DMS 273 (cell line): ENCODE measurements at regions not wholly inside any gene's neighbourhood (a gene's known extent, or its start where the extent isn't known, plus 50 kb on each side); places are given as distances from the start of the nearest gene placed in this dataset.
"Not testable (repeated sequence)": the region's sequence is repeated elsewhere in the genome, so short reads cannot be mapped to it uniquely, and the experiment has no call there.

Experiments used
- DNase-seq: peaks from one replicate; lab custom pipeline; 2025; ENCODE audit not compliant: unreplicated experiment; lab: John Stamatoyannopoulos, UW

- not testable (repeated sequence) for DNase-seq
These were observed 194.6 kb downstream of the BCL2L11 start for GRCh38 chr2:111315188-111315917.

GRCh38 chr2:111316221-111316741, 195.6 kb downstream of the BCL2L11 start:
- DNase-seq = not testable (repeated sequence)

- DNase-seq = not testable (repeated sequence)
These were observed 196.3 kb downstream of the BCL2L11 start for GRCh38 chr2:111316881-111317549.

GRCh38 chr2:111319552-111319951, 198.8 kb downstream of the BCL2L11 start:
- not testable (repeated sequence) for DNase-seq

GRCh38 chr2:111320264-111320663, 199.6 kb downstream of the BCL2L11 start:
- DNase-seq = not testable (repeated sequence)

GRCh38 chr2:111320965-111321364, 200.3 kb downstream of the BCL2L11 start:
- DNase-seq = not testable (repeated sequence)

- DNase-seq = not testable (repeated sequence)
These were observed 202.7 kb downstream of the BCL2L11 start for GRCh38 chr2:111323384-111323783.

- not testable (repeated sequence) for DNase-seq
These were observed 207.0 kb downstream of the BCL2L11 start for GRCh38 chr2:111327726-111328125.

- not testable (repeated sequence) for DNase-seq
These were observed 208.6 kb downstream of the BCL2L11 start for GRCh38 chr2:111329309-111329708.

GRCh38 chr2:111331099-111331724, 210.5 kb downstream of the BCL2L11 start:
- not testable (repeated sequence) for DNase-seq

GRCh38 chr2:111335220-111335907, 214.7 kb downstream of the BCL2L11 start:
- not testable (repeated sequence) for DNase-seq

GRCh38 chr2:111338474-111338873, 217.8 kb downstream of the BCL2L11 start:
- DNase-seq = not testable (repeated sequence)

GRCh38 chr2:111339476-111339875, 218.8 kb downstream of the BCL2L11 start:
- not testable (repeated sequence) for DNase-seq

- not testable (repeated sequence) for DNase-seq
These were observed 223.9 kb downstream of the BCL2L11 start for GRCh38 chr2:111344590-111344989.

- DNase-seq = not testable (repeated sequence)
These were observed 224.7 kb downstream of the BCL2L11 start for GRCh38 chr2:111345439-111345838.

GRCh38 chr2:111346018-111346930, 225.6 kb downstream of the BCL2L11 start:
- DNase-seq = not testable (repeated sequence)

GRCh38 chr2:111347695-111348094, 227.0 kb downstream of the BCL2L11 start:
- DNase-seq = not testable (repeated sequence)

- not testable (repeated sequence) for DNase-seq
These were observed 227.6 kb downstream of the BCL2L11 start for GRCh38 chr2:111348316-111348715.

GRCh38 chr2:111355022-111355817, 234.5 kb downstream of the BCL2L11 start:
- not testable (repeated sequence) for DNase-seq
